Thoracic aorta (tissue), 2 donors: ENCODE measurements at regions not wholly inside any gene's neighbourhood (a gene's known extent, or its start where the extent isn't known, plus 50 kb on each side); places are given as distances from the start of the nearest gene placed in this dataset.

Source experiments
- ATAC-seq: fragments of 150-250 bp; one replicate; pipeline ENCODE4 v1.8.0; 2017; ENCODE audit warnings: low read depth; ENCODE audit not compliant: insufficient number of reproducible peaks, low FRiP score
- DNase-seq: peaks from one replicate; pipeline ENCODE4 v3.0.0-alpha.2; 2020; ENCODE audit warnings: low spot score
- H3K27ac ChIP-seq, 2 donors: fragments of 200-600 bp; sonication (generic); 1 replicate in 1 of 2; 2 replicates in 1 of 2; pipeline ENCODE4 v1.5.1; 2016; ENCODE audit warnings: mild to moderate bottlenecking in 2 of 2, moderate library complexity in 2 of 2
- H3K27me3 ChIP-seq: fragments of 200-600 bp; sonication (generic); replicated peaks from 2 replicates; pipeline ENCODE4 v1.6.0; 2016; ENCODE audit warnings: mild to moderate bottlenecking; ENCODE audit not compliant: insufficient read depth
- H3K36me3 ChIP-seq: fragments of 200-600 bp; sonication (generic); one replicate; pipeline ENCODE4 v1.5.1; 2016
- H3K4me1 ChIP-seq, 2 donors: fragments of 200-600 bp; sonication (generic); 1 replicate in 1 of 2; 2 replicates in 1 of 2; pipeline versions ENCODE4 v1.5.1 to v1.6.0; 2016; ENCODE audit warnings: low read depth in 2 of 2, mild to moderate bottlenecking in 1 of 2; ENCODE audit not compliant: control insufficient read depth in 1 of 2
- H3K4me3 ChIP-seq: fragments of 200-600 bp; sonication (generic); 2 replicates; pipeline ENCODE4 v1.5.1; 2016; ENCODE audit warnings: mild to moderate bottlenecking
- H3K9me3 ChIP-seq: fragments of 200-600 bp; sonication (generic); 2 replicates; pipeline ENCODE4 v1.5.1; 2016
- TF ChIP-seq, protein P1 (sequence below): fragments of 200-600 bp; sonication (generic); IDR thresholded peaks from one replicate; pipeline ENCODE4 v1.5.1; 2019; ENCODE audit warnings: antibody characterized with exemption

DNA sequence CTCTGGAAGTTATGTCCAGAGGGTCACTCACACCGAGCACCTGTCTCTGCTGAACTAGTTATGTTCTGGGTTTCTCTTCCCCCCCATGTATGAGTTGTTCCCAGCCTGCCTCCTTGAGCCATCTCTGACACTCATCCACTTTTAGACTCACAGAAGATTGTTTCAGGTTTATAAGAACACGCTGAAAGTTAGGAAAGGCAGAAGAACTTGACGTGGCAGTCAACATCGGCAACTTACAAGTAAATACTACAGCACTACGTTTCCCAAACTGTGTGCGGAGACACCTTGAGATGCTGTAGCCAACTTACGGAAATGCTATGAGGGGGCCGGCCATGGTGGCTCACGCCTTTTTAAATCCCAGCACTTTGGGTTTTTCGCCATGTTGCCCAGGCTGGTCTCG lies 318.0 kb downstream of the ZNF621 start:
- no peaks in the 10 kb centered on the region for H3K9me3 ChIP-seq

DNA sequence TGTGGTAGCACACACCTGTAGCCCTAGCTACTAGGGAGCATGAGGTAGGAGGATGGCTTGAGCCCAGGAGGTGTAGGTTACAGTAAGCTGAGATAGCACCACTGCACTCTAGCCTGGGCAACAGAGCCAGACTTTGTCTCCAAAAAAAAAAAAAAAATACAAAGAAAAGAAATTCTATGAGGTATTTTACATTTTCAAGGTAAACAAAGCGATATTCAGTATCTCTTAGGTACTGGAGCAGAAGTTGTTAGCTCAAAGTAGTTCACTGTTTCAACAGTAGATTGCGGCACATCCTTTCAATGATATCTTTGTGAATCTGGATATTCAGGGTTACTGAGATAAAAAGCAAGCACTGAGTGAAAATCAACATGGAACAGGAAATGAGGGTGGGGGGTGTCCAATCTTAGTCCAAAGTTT lies 318.5 kb downstream of the ZNF621 start:
- Histone ChIP-seq H3K4me1 (no peaks in the 10 kb centered on the region), H3K27ac (no peak overlapping the region), H3K27me3 (no peaks in the 10 kb centered on the region), H3K36me3 (no peaks in the 10 kb centered on the region), H3K4me3 (no peak overlapping the region), H3K9me3 (no peaks in the 10 kb centered on the region)
- DNase-seq (no peak), ATAC-seq (no peak)
- TF ChIP-seq, protein P1, sequence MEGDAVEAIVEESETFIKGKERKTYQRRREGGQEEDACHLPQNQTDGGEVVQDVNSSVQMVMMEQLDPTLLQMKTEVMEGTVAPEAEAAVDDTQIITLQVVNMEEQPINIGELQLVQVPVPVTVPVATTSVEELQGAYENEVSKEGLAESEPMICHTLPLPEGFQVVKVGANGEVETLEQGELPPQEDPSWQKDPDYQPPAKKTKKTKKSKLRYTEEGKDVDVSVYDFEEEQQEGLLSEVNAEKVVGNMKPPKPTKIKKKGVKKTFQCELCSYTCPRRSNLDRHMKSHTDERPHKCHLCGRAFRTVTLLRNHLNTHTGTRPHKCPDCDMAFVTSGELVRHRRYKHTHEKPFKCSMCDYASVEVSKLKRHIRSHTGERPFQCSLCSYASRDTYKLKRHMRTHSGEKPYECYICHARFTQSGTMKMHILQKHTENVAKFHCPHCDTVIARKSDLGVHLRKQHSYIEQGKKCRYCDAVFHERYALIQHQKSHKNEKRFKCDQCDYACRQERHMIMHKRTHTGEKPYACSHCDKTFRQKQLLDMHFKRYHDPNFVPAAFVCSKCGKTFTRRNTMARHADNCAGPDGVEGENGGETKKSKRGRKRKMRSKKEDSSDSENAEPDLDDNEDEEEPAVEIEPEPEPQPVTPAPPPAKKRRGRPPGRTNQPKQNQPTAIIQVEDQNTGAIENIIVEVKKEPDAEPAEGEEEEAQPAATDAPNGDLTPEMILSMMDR, result no peak

More for the DNA sequence above, 318.0 kb downstream of the ZNF621 start:
- H3K36me3 ChIP-seq, result no peaks in the 10 kb centered on the region
- no peak for ATAC-seq
- H3K4me3 ChIP-seq, result no peak overlapping the region
- no peak overlapping the region for H3K27ac ChIP-seq
- DNase-seq, result no peak
- no peaks in the 10 kb centered on the region for H3K27me3 ChIP-seq
- TF ChIP-seq, protein P1, result no peak
- H3K4me1 ChIP-seq, result no peaks in the 10 kb centered on the region

DNA sequence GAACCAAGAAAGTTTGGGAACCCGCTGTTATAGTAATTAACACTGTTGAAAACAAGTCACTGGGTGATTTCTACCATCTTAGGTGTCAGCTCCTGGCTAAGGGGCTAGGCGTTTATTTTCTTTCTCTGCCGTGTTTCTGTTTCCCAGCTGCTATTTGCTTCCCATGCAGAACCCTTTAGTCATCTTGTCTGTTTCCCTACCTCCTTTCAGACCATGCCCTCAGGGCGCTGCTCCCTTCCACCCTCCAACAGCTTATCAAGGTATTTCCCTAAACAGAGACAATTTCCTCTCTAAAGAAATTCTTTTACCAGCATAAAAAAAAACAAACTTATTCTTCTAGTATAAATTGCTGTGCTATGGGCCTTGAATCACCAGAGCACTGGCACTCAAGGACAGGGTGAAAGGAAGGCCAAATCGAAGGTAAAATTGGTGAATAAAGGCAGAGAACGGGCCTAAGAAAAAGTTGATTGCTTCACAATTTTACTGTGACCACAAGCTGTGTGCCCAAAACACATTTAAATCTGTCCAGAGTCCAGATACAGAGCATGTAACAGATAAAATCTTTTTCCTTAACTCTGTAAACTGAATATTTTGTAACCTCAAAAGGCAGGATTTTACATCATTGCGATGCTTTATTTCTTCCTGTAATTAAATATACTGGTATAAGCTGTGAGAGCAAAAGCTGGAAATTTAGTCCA lies 319.2 kb downstream of the ZNF621 start:
- H3K4me1 ChIP-seq, result no peaks in the 10 kb centered on the region
- ATAC-seq, result no peak
- no peak for DNase-seq
- no peaks in the 10 kb centered on the region for H3K36me3 ChIP-seq
- no peak overlapping the region for H3K4me3 ChIP-seq
- no peak overlapping the region for H3K27ac ChIP-seq
- H3K9me3 ChIP-seq, result no peaks in the 10 kb centered on the region
- H3K27me3 ChIP-seq, result no peaks in the 10 kb centered on the region
- TF ChIP-seq, protein P1, result no peak

DNA sequence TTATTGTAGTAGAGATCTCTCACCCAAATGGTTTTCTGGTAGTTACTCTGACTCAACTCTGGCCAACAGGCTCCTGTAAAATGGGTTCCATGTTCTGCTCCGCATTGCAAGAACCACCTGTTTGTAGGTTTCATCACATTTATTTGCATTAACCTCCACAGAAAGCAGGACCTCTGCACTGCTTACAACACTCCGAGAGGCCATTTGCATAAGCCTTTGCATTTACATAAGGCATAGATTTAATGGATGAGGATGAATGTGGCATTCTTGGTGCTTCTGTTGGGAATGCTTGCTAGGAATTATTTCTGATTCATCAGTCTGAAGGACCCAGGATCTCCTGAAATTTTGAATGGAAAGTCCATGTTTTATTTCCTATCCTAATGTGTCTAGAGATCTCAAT lies 320.1 kb downstream of the ZNF621 start:
- TF ChIP-seq, protein P1, result no peak
- no peaks in the 10 kb centered on the region for H3K9me3 ChIP-seq
- no peaks in the 10 kb centered on the region for H3K36me3 ChIP-seq
- DNase-seq (no peak), ATAC-seq (no peak)
- H3K27ac ChIP-seq, result no peak overlapping the region
- H3K4me3 ChIP-seq, result no peak overlapping the region
- no peaks in the 10 kb centered on the region for H3K4me1 ChIP-seq
- H3K27me3 ChIP-seq, result no peaks in the 10 kb centered on the region

DNA sequence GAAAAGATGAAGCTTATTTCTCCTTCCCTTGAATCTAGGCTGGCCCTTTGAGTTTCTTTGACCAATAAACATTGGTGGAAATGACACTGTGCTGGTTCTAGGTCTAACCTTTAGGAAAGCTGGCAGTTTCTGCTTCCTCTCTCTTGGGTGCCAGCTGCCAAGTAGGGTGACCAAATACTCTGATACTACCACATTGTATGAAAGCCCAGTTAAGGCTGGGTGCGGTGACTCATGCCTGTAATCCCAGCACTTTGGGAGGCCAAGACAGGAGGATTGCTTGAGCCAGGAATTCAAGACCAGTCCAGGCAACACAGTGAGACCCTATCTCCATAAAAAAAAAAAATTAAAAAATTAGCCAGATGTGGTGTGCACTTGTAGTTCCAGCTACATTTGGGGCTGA lies 320.7 kb downstream of the ZNF621 start:
- Histone ChIP-seq H3K27ac (no peak overlapping the region), H3K4me3 (no peak overlapping the region), H3K27me3 (no peaks in the 10 kb centered on the region), H3K9me3 (no peaks in the 10 kb centered on the region), H3K4me1 (no peaks in the 10 kb centered on the region), H3K36me3 (no peaks in the 10 kb centered on the region)
- DNase-seq (no peak), ATAC-seq (no peak)
- TF ChIP-seq, protein P1, result no peak
